GM12878 (cell line): ENCODE measurements at regions not wholly inside any gene's neighbourhood (a gene's known extent, or its start where the extent isn't known, plus 50 kb on each side); places are given as distances from the start of the nearest gene placed in this dataset.

ENCODE experiments used
- ATAC-seq: fragments of 200-7000 bp; cut with Tn5 transposase; 3 replicates; pipeline ENCODE4 v1.9.1; 2020; ENCODE audit warnings: mild to moderate bottlenecking, moderate library complexity
- BruUV-seq: library from RNA; stranded (reverse); fragments of 400-500 nt; replicated peaks from 2 replicates; lab custom pipeline; 2021; lab: Mats Ljungman, UMichigan
- CTCF ChIA-PET: fragments of 300-600 bp; sonication (Branson Sonifier 250); formaldehyde crosslinking; extraction: SDS; loops from one replicate; lab custom pipeline; 2021; ENCODE audit warnings: inconsistent platforms; lab: Yijun Ruan, JAX
- POLR2A ChIA-PET: fragments of 350-600 bp; formaldehyde crosslinking; extraction: SDS; loops from one replicate; lab custom pipeline; 2021; ENCODE audit warnings: inconsistent platforms; lab: Charles Lee
- RAD21 ChIA-PET: fragments of 300-600 bp; sonication (Branson Sonifier 250); formaldehyde crosslinking; loops from one replicate; lab custom pipeline; 2023; ENCODE audit warnings: antibody characterized with exemption; ENCODE audit not compliant: unreplicated experiment; lab: Charles Lee
- SMC1A ChIA-PET: fragments of 300-600 bp; sonication (Branson Sonifier 250); formaldehyde crosslinking; loops from one replicate; lab custom pipeline; 2023; ENCODE audit not compliant: unreplicated experiment, uncharacterized antibody; lab: Charles Lee
- DNase-seq: peaks from one replicate; pipeline ENCODE4 v3.0.0-alpha.2; 2011; ENCODE audit warnings: low read depth, low spot score
- FAIRE-seq: peaks from 3 replicates; lab custom pipeline; 2011; peaks lifted over from hg19 to GRCh38; lab: Jason Lieb, UNC
- H2AFZ ChIP-seq: 2 replicates; pipeline ENCODE4 v1.6.0; 2011; ENCODE audit warnings: low read depth, low read length, control low read depth; ENCODE audit not compliant: control insufficient read depth
- H3K27ac ChIP-seq: 2 replicates; pipeline ENCODE4 v1.5.1; 2011; ENCODE audit warnings: control low read depth; ENCODE audit not compliant: control insufficient read depth, insufficient read depth
- H3K27me3 ChIP-seq, 2 experiments: replicated peaks in 1 of 2; 2 replicates each; pipeline versions ENCODE4 v1.6.0 to v1.6.1; 2011; ENCODE audit warnings: low read length in 1 of 2; ENCODE audit not compliant: control insufficient read depth in 2 of 2, insufficient read depth in 2 of 2
- H3K36me3 ChIP-seq, 2 experiments: 2 replicates each; pipeline ENCODE4 v1.5.1; 2011; ENCODE audit warnings: low read length in 1 of 2; ENCODE audit not compliant: control insufficient read depth in 2 of 2, insufficient read depth in 2 of 2
- H3K4me1 ChIP-seq: 2 replicates; pipeline ENCODE4 v1.6.1; 2011; ENCODE audit warnings: mild to moderate bottlenecking, low read length, moderate library complexity, mixed read lengths; ENCODE audit not compliant: control insufficient read depth, insufficient read depth
- H3K4me2 ChIP-seq: 2 replicates; pipeline ENCODE4 v1.6.0; 2011; ENCODE audit warnings: control low read depth; ENCODE audit not compliant: control insufficient read depth, insufficient read depth
- H3K4me3 ChIP-seq: fragments of 200-600 bp; sonication (generic); 2 replicates; pipeline ENCODE4 v1.5.1; 2016
- H3K79me2 ChIP-seq: 2 replicates; pipeline ENCODE4 v1.6.0; 2011; ENCODE audit warnings: low read length; ENCODE audit not compliant: control insufficient read depth, insufficient read depth
- H3K9ac ChIP-seq: 2 replicates; pipeline ENCODE4 v1.8.0; 2011; ENCODE audit warnings: low read length, control low read depth, mixed read lengths; ENCODE audit not compliant: control insufficient read depth, insufficient read depth
- H3K9me3 ChIP-seq: replicated peaks from 3 replicates; pipeline ENCODE4 v1.5.1; 2011; ENCODE audit warnings: mild to moderate bottlenecking, low read length; ENCODE audit not compliant: control insufficient read depth, insufficient read depth
- H4K20me1 ChIP-seq: 2 replicates; pipeline ENCODE4 v1.6.0; 2011; ENCODE audit not compliant: control insufficient read depth, insufficient read depth
- CREB1 ChIP-seq: IDR thresholded peaks from 2 replicates; pipeline ENCODE4 v1.6.1; 2012; ENCODE audit warnings: low read depth, mild to moderate bottlenecking, inconsistent platforms
- FOXK2 ChIP-seq: fragments of 450-650 bp; IDR thresholded peaks from 2 replicates; pipeline ENCODE4 v1.6.1; 2017; ENCODE audit warnings: mild to moderate bottlenecking, moderate library complexity
- KLF5 ChIP-seq: fragments of 450-650 bp; IDR thresholded peaks from 2 replicates; pipeline ENCODE4 v1.6.1; 2014; ENCODE audit warnings: mild to moderate bottlenecking; ENCODE audit not compliant: partially characterized antibody
- MEF2A ChIP-seq: IDR thresholded peaks from 2 replicates; pipeline ENCODE4 v1.6.1; 2011; ENCODE audit warnings: low read depth, mild to moderate bottlenecking, low read length, moderate library complexity; ENCODE audit not compliant: insufficient read depth
- PKNOX1 ChIP-seq: fragments of 450-650 bp; IDR thresholded peaks from 2 replicates; pipeline ENCODE4 v1.6.1; 2016; ENCODE audit warnings: mild to moderate bottlenecking
- POLR2A ChIP-seq: IDR thresholded peaks from 2 replicates; pipeline ENCODE4 v1.6.1; 2011; ENCODE audit warnings: low read depth, mild to moderate bottlenecking, low read length
- SMAD1 ChIP-seq: fragments of 450-650 bp; IDR thresholded peaks from 2 replicates; pipeline ENCODE4 v1.6.1; 2018; ENCODE audit warnings: mild to moderate bottlenecking, low read depth; ENCODE audit not compliant: partially characterized antibody
- SMARCA5 ChIP-seq: fragments of 450-650 bp; IDR thresholded peaks from 2 replicates; pipeline ENCODE4 v1.6.1; 2017; ENCODE audit warnings: mild to moderate bottlenecking
- SRF ChIP-seq, 2 experiments: IDR thresholded peaks; 2 replicates each; pipeline ENCODE4 v1.6.1; 2011; ENCODE audit warnings: low read depth in 2 of 2, low read length in 2 of 2, mild to moderate bottlenecking in 1 of 2, moderate library complexity in 1 of 2
- TAF1 ChIP-seq: IDR thresholded peaks from 2 replicates; pipeline ENCODE4 v1.6.1; 2011; ENCODE audit warnings: mild to moderate bottlenecking, low read depth, low read length, borderline replicate concordance
- TCF12 ChIP-seq: IDR thresholded peaks from 2 replicates; pipeline ENCODE4 v1.6.1; 2011; ENCODE audit warnings: low read depth, mild to moderate bottlenecking, low read length
- TCF3 ChIP-seq: IDR thresholded peaks from 2 replicates; pipeline ENCODE4 v1.6.1; 2012; ENCODE audit warnings: low read depth, mild to moderate bottlenecking, low read length, borderline replicate concordance; ENCODE audit not compliant: insufficient read depth
- YY1 ChIP-seq: IDR thresholded peaks from 2 replicates; pipeline ENCODE4 v1.6.1; 2011; ENCODE audit warnings: low read depth, mild to moderate bottlenecking, low read length
- WGBS: methylation state at CpG from one replicate; pipeline ENCODE4 v1.1.6; 2016; ENCODE audit warnings: low lambda C conversion rate; ENCODE audit not compliant: insufficient replicate concordance, insufficient coverage; ENCODE audit errors: missing lambda C conversion rate; 5-methylcytosine and 5-hydroxymethylcytosine counted together
- in situ Hi-C: fragments of 300-500 bp; cut with MboI; formaldehyde crosslinking; loops from 9 replicates; pipeline ENCODE4 v1.14.3; 2018; ENCODE audit warnings: mixed read lengths
- intact Hi-C: fragments of 100-400 bp; cut with micrococcal nuclease; formaldehyde crosslinking; loops from one replicate; pipeline ENCODE4 v1.14.2; 2022; ENCODE audit not compliant: unreplicated experiment
- TF ChIP-seq, protein P1 (sequence below): fragments of 450-650 bp; IDR thresholded peaks from 2 replicates; pipeline ENCODE4 v1.6.1; 2018; ENCODE audit warnings: borderline replicate concordance, mild to moderate bottlenecking; ENCODE audit not compliant: partially characterized antibody
- TF ChIP-seq, protein P2 (sequence below): IDR thresholded peaks from 2 replicates; pipeline ENCODE4 v1.6.1; 2011; ENCODE audit warnings: borderline replicate concordance, low read depth, mild to moderate bottlenecking, moderate library complexity, low read length; ENCODE audit not compliant: insufficient read depth, poor library complexity, severe bottlenecking
- TF ChIP-seq, protein P3 (sequence below): IDR thresholded peaks from 2 replicates; pipeline ENCODE4 v1.6.1; 2012; ENCODE audit warnings: low read length, inconsistent platforms
- TF ChIP-seq, protein P4 (sequence below): IDR thresholded peaks from 2 replicates; pipeline ENCODE4 v1.6.1; 2011; ENCODE audit warnings: low read depth, low read length, improper control_type of control experiment, borderline replicate concordance

- TF ChIP-seq, protein P1, sequence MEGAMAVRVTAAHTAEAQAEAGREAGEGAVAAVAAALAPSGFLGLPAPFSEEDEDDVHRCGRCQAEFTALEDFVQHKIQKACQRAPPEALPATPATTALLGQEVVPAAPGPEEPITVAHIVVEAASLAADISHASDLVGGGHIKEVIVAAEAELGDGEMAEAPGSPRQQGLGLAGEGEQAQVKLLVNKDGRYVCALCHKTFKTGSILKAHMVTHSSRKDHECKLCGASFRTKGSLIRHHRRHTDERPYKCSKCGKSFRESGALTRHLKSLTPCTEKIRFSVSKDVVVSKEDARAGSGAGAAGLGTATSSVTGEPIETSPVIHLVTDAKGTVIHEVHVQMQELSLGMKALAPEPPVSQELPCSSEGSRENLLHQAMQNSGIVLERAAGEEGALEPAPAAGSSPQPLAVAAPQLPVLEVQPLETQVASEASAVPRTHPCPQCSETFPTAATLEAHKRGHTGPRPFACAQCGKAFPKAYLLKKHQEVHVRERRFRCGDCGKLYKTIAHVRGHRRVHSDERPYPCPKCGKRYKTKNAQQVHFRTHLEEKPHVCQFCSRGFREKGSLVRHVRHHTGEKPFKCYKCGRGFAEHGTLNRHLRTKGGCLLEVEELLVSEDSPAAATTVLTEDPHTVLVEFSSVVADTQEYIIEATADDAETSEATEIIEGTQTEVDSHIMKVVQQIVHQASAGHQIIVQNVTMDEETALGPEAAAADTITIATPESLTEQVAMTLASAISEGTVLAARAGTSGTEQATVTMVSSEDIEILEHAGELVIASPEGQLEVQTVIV: no peak
- TF ChIP-seq TAF1 (no peak), SRF (IDR thresholded peaks at IDR 0.05; ENCODE audit: low read depth in 2 of 2, low read length in 2 of 2) (no peak), KLF5 (no peak)
Measured at GRCh38 chr2:23131066-23131575, 253.9 kb upstream of the KLHL29 start (continued).

DNA sequence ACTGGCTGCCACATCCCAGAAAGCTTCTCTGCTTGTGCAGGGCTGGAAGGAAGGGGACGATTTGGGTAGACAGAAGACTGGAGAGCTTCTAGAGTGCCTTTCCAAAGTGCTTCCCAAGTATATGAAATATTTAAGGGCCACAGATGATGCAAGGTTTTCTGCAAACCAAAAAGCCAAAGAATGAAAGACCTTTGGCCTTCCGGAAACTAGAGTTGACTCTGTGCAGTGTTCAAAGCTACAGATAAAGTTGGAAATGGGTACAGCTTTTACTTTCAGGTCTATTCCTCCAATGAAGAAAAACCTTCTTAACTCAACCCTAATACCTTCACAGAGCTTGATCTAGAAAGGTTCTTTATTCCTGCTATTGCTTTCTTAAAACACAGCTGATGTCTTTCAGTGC, 253.0 kb upstream of the KLHL29 start:
- Histone ChIP-seq H4K20me1 (no peaks in the 10 kb centered on the region), H3K79me2 (no peaks in the 10 kb centered on the region), H3K4me2 (no peak overlapping the region), H3K27ac (no peak overlapping the region), H3K4me3 (no peak overlapping the region), H3K27me3 (no peaks in the 10 kb centered on the region; a peak in 1 of 4 replicates), H3K9me3 (no peaks in the 10 kb centered on the region), H3K4me1 (no peaks in the 10 kb centered on the region), H3K9ac (no peak overlapping the region), H3K36me3 (no peaks in the 10 kb centered on the region), H2AFZ (no peak overlapping the region)
- 50% methylated on average over 2 of the region's 2 CpGs for WGBS
- RAD21 ChIA-PET: no interaction called here
- SMC1A ChIA-PET: interaction anchor here (1.0 kb wide), 1 partner anchor 13 kb away, joined by 3 read pairs; no protein-coding TSS in a partner anchor
- no peak for FAIRE-seq
- CTCF ChIA-PET: no interaction called here
- no peak for ATAC-seq
- in situ Hi-C loops: no loop called here
- no TSS peak for BruUV-seq
- POLR2A ChIA-PET: no interaction called here
- no peak for DNase-seq
- intact Hi-C loops: no loop called here
- TF ChIP-seq PKNOX1 (no peak), SMAD1 (no peak), CREB1 (no peak), YY1 (no peak), TCF3 (no peak), MEF2A (no peak), POLR2A (no peak), SMARCA5 (no peak), FOXK2 (no peak), TCF12 (no peak)
- TF ChIP-seq, protein P2, sequence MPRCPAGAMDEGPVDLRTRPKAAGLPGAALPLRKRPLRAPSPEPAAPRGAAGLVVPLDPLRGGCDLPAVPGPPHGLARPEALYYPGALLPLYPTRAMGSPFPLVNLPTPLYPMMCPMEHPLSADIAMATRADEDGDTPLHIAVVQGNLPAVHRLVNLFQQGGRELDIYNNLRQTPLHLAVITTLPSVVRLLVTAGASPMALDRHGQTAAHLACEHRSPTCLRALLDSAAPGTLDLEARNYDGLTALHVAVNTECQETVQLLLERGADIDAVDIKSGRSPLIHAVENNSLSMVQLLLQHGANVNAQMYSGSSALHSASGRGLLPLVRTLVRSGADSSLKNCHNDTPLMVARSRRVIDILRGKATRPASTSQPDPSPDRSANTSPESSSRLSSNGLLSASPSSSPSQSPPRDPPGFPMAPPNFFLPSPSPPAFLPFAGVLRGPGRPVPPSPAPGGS: no peak
- TF ChIP-seq, protein P3, sequence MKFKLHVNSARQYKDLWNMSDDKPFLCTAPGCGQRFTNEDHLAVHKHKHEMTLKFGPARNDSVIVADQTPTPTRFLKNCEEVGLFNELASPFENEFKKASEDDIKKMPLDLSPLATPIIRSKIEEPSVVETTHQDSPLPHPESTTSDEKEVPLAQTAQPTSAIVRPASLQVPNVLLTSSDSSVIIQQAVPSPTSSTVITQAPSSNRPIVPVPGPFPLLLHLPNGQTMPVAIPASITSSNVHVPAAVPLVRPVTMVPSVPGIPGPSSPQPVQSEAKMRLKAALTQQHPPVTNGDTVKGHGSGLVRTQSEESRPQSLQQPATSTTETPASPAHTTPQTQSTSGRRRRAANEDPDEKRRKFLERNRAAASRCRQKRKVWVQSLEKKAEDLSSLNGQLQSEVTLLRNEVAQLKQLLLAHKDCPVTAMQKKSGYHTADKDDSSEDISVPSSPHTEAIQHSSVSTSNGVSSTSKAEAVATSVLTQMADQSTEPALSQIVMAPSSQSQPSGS: no peak
- TF ChIP-seq, protein P4, sequence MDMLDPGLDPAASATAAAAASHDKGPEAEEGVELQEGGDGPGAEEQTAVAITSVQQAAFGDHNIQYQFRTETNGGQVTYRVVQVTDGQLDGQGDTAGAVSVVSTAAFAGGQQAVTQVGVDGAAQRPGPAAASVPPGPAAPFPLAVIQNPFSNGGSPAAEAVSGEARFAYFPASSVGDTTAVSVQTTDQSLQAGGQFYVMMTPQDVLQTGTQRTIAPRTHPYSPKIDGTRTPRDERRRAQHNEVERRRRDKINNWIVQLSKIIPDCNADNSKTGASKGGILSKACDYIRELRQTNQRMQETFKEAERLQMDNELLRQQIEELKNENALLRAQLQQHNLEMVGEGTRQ: no peak
